ENCODE measurements at regions not wholly inside any gene's neighbourhood (a gene's known extent, or its start where the extent isn't known, plus 50 kb on each side); places are given as distances from the start of the nearest gene placed in this dataset.
"Not testable (repeated sequence)": the region's sequence is repeated elsewhere in the genome, so short reads cannot be mapped to it uniquely, and the experiment has no call there.

DNA sequence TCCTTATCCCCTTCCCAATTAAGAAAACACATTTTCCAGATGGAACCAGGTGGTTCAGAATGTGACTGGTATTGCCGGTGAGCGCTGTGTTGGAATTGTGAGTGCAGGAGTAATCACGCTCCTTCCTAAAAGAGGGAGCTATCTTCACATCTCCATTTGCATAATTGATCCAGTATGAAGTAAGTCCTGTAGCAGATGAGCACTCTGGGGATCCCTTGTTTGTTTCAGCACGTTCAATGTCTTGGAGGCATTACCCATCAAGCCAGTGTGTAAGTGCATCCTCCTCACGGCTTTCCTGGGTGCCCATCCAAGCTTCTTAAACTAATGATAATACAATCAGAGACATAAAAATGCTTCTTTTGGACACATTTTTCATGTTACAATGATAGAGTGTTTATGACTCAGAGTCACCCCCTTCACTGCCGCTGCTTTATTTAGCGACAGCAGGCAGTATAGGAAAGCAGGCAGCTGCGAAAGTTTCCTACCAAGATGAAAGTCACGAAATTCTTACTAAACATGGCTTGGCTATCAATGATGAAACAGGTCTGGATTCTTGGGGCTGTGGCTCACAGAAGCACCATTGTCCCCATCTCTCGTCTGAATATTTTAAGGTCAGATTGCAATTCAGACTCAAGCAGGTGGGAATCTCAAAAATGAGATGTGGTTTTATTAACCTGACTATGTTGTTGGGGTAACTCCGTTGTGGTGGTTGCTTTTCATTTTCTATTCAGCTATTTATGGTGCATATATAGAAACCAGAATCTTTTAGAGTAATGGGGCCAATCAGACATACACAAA lies 346.3 kb upstream of the MDFIC2 start:
- no peak for ATAC-seq
- DNase-seq (ENCODE audit: low spot score) = no peak

DNA sequence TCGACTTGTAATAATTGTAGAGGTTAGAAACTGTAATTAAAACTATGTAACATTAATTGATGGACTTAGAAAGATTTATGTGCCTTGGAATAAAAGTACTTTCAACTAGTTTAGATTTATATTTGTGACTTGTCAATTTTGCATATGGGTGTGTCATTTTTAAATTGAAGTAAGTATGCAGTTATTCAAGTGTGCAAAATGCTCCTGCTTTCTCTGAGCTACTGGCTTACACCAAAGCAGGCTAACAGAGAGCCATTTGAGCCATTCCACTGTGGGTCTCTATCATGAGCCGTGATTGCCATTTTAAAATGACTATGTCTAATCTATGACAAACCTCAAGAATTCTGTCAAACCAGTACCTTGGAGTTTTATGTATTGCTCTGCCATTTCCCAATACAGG lies 345.0 kb upstream of the MDFIC2 start:
- ATAC-seq = no peak

DNA sequence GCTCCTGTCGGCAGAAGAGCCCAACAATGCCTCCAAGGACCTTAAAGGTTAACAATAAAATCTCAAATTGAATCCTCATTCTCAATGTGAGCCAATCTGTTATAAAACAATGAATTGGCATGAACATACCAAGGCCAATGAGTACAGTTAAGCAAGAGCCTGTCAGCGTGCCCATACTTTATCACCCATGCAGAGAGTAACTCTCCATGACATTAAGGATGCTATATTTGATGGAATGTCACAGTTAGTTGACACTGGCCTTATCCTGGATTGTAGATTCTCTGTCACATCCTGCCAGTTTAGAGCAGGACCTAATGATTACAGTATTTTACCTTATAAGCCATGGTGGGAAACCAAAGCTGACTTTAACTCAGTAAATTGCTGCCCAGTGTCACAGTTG lies 335.4 kb upstream of the MDFIC2 start:
- ATAC-seq = no peak
- no peak for DNase-seq (ENCODE audit: low spot score)

More for the DNA sequence above, 345.0 kb upstream of the MDFIC2 start:
- no peak for DNase-seq (ENCODE audit: low spot score)

DNA sequence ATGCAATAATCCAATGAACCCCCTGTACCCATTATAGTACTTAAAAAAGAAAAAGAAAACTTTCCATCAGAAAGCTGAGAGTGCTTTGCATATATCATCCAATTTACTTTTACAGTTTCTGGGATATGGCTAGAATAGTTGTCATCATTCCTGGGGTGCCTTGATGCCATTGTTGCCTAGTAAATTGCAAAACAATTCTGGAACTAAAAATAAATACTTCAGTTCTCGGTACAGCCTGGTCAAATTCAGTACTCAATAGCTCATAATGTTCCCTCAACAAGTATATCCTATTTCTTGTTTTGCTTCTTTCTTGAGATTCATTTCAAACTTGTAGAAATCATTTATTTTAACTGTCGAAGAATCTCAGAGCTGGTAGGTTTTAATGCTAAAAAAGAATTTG lies 334.7 kb upstream of the MDFIC2 start:
- no peak for ATAC-seq
- no peak for DNase-seq (ENCODE audit: low spot score)

DNA sequence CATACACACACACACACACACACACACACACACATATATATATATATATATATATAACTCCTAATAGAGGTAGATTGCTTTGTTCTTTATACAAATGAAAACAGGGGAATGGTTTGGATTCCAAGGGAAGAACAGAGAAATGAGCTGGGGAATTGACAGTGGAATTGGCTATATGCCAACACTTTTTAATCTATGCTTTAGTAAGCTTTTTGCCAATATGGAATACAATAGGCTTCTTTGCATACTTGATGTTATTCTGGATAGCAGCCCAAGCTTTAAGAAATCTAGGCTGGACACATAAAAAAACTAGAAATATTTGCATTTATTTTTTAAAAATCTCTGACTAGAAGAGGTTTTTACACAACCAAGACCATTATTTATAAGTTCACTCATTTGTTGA lies 334.2 kb upstream of the MDFIC2 start:
- DNase-seq (ENCODE audit: low spot score) = no peak
- ATAC-seq = no peak

DNA sequence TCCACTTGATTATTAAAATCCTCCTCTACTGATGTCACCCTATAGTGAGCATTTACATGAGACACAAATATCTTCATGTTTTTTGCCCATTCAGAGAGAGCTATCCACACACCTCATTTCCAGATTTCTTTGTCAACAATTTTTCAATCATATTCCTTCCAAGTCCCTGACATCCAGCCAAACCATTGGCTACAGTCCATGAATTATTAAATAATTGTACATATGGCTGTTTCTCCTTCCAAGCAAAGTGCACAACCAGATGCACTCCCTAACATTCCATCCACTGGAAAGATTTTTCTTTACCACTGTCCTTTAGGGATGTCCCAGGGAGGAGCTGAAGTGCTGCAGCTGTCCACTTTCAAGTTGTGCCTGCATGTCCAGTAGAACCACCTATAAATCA lies 328.0 kb upstream of the MDFIC2 start:
- DNase-seq (ENCODE audit: low spot score) (no peak), ATAC-seq (no peak)

DNA sequence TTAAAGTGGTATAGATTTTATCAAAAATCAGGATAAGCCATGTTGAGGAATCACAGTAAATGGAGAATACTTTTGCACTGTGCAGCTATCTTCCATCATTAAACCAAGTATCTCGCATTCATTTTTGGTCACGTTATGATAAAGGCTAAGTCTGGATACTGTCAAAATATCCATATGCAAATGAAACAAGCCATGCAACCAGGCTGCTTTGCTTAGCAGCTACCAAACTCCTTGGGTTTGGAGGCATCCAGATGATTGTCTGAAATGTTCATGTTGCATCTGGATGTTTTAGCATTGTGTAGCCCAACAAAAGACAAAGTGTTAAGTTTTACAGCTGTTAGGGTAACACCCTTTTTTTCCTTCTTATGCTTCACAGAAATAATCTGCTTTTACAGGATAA lies 322.9 kb upstream of the MDFIC2 start:
- no peak for ATAC-seq
- no peak for DNase-seq (ENCODE audit: low spot score)

DNA sequence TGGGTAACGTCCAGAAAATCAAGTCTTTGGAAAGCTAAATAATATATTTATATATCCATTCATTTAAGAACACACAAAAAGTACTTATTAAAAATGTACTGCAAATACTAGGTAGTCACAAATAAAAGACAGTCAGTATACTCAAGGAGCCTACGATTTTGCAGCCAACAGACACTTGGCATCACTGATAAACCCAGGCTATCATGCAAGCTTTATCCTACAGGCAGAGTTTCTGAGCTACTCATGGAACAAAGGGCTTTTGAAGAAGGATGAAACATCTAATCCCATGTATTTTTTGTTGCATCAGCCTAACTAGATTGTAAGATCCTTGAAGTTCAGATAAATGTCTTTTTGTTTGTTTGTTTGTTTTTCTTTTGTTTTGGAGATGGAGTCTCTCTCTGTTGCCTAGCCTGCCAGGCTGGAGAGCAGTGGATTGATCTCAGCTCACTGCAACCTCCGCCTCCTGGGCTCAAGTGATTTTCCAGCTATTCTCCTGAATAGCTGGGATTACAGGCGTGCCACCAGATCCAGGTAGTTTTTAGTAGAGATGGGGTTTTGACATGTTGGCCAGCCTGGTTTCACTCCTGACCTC lies 319.4 kb upstream of the MDFIC2 start:
- DNase-seq (ENCODE audit: low spot score) (no peak), ATAC-seq (no peak)

DNA sequence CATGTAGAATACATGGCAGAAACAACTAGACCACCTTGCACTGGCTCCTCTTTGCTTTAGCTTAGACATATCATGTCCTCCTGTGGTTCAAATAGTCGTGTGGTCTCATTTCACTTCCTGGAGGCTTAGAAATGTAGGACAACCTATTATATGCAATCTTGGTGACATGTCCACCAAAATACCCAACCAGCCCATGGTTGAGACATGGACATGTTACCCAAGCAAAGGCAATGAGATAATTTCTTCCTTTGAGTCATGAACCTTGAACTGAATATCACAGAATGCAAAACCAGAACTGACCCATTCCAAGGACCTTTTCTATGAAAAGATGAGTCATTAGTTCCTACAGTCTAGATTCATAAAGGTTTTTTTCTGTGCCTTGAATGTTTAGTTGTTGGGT lies 309.0 kb upstream of the MDFIC2 start:
- DNase-seq (ENCODE audit: low spot score) (no peak), ATAC-seq (no peak)

DNA sequence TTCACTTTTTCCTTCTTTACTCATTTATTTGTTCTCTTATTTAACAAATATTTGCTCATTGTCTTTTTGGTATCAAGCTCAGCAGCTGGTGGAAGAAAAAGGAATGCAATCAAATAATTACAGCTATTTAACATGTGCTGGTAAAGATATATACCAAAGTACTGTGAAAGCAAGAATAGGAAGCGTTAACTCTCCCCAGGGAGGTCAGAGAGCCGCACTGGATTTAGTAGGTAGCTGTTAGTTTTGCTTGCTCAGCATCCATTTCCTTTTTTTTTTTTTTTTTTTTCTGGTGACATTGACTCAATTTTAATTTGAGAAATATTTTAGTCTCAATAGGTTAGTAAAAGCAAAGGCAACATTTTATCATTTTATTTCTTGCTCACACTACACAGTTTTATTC lies 308.5 kb upstream of the MDFIC2 start:
- DNase-seq (ENCODE audit: low spot score) (no peak), ATAC-seq (no peak)

DNA sequence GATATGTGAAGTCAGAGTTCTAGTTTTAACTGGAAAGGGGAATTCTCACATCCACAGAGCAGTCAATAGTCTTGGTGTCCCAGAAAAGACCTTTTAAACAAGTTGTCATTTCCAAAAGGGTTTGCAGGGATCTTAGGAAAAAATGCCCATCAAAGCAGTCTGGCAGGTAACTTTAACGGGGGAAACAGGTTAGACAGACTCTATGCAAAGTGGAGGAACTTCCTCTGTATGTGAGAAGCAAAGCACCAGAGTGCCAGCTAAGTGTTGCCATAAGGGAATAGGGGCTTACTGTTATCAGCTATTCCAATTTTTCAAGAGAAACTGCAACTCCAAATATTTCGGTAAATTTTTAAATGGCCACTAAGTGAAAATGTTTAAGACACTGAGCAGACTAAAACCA lies 307.9 kb upstream of the MDFIC2 start:
- no peak for ATAC-seq
- DNase-seq (ENCODE audit: low spot score) = no peak

DNA sequence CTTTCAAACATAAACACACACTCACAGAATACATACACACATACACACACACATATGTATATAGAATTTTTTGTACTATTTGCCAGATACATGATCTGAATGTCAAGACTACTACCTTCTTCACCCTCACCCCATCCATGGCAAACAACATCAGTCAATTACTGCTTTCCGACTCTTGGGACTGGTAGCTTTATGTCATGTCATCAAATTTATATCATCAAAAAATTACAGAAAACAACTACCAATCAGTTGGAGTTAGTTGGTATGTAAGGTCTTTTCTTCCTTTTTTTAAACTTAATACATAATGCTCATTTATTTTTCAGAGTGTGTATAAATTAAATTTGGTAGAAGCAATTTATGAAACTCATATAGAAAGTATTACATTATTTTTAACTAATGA lies 305.7 kb upstream of the MDFIC2 start:
- ATAC-seq = no peak
- DNase-seq (ENCODE audit: low spot score) = no peak

DNA sequence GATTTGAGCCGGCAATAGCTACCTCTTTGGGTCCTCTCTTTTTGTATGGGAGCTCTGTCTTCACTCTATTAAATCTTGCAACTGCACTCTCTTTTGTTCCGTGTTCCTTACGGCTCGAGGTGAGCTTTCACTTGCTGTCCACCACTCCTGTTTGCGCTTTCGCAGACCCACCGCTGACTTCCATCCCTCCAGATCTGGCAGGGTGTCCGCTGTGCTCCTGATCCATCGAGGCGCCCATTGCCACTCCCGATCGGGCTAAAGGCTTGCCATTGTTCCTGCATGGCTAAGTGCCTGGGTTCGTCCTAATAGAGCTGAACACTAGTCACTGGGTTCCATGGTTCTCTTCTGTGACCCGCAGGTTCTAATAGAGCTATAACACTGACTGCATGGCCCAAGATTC lies 304.9 kb upstream of the MDFIC2 start:
- not testable (repeated sequence) for ATAC-seq; DNase-seq (ENCODE audit: low spot score)

DNA sequence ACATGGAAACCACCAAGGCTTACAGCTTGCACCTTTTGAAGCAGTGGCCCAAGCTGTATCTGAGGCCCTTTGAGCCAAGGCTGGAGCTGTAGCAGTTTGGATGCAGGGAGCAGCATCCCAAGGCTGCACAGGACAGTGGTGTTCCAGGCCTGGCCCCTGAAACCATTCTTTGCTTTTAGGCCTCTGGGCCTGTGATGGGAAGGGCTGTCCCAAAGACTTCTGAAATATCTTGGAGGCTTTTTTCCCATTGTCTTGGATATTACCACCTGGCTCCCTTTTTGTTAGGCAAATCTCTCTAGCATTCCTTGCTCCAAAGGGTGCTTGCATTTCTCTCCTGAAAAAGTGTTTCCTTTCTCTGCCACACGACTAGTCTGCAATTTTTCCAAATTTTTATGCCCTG lies 302.8 kb upstream of the MDFIC2 start:
- DNase-seq (ENCODE audit: low spot score) (no peak), ATAC-seq (no peak)

DNA sequence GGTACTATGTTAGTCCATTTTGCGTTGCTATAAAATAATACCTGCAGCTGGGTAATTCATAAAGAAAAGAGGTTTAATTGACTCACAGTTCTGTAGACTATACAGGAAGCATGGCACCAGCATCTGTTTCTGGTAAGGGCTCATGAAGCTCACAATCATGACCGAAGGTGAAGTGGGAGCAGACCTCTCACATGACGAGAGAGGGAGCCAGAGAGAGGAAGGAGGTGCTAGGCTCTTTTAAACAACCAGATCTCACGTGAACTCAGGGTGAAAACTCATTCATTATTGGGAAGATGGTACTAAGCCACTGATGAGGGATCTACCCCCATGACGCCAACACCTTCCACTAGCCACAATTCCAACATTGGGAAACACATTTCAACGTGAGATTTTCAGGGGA lies 301.7 kb upstream of the MDFIC2 start:
- DNase-seq (ENCODE audit: low spot score) (no peak), ATAC-seq (no peak)

DNA sequence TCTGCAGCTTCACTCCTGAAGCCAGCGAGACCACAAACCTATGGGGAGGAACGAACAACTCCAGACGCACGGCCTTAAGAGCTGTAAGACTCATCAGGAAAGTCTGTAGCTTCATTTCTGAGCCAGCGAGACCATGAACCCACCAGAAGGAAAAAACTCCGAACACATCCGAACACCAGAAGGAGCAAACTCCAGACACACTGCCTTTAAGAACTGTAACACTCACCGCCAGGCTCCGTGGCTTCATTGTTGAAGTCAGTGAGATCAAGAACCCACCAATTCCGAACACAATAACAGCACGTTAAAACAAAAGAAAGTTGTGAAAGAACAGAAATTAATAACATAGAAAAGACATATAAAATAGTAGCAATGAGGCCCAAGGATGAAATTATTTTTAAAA lies 300.5 kb upstream of the MDFIC2 start:
- DNase-seq (ENCODE audit: low spot score) (no peak), ATAC-seq (no peak)

DNA sequence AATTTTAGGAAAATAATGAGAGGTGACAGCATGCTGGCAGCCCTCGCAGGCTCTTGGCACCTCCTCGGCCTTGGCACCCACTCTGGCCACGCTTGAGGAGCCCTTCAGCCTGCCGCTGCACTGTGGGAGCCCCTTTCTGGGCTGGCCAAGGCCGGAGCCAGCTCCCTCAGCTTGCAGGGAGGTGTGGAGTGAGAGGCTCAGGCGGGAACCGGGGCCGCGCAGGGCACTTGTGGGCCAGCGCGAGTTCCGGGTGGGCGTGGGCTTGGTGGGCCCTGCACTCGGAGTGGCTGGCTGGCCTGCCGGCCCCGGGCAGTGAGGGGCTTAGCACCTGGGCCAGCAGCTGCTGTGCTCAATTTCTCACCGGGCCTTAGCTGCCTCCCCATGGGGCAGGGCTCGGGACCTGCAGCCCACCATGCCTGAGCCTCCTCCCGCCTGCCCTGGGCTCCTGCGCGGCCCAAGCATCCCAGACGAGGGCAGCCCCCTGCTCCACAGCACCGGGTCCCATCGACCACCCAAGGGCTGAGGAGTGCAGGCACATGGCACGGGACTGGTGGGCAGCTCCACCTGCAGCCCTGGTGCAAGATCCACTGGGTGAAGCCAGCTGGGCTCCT lies 299.3 kb upstream of the MDFIC2 start:
- DNase-seq (ENCODE audit: low spot score); ATAC-seq: not testable (repeated sequence)

DNA sequence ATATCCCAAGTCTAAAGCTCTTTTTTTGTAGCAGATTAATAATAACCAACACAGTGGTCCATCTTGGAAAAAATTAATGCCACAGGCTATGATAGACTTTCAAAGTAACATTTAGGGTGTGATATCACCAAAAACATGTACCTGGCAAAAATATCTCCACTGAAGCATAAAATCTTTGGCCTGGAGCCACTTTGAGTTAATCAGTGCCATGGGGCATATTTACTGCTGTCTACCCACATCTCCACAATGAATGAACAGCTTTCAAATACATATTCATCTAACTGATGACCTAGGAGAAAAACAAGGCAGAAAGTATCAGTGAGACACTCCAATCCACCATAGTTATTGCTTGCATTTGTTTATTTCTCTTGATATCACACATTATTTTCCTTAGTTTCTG lies 296.0 kb upstream of the MDFIC2 start:
- DNase-seq (ENCODE audit: low spot score) (no peak), ATAC-seq (no peak)

DNA sequence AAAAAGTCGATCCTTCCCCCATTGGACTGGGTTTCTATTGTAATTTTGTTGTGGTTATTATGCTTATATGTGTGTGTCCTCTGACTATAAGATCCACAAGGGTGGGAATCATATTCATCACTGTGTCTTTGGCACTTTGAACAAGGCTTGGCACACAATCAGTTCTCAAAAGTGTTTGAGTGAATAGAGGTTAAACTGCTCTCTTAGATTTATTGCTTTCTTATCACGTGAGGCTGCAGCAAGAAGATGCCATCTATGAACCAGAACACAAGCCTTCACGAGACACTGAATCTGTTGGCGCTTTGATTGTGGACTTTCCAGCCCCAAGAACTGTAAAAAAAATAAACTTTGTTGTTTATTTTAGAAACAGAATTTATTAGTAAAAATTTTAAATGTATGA lies 295.0 kb upstream of the MDFIC2 start:
- no peak for ATAC-seq
- DNase-seq (ENCODE audit: low spot score) = no peak

DNA sequence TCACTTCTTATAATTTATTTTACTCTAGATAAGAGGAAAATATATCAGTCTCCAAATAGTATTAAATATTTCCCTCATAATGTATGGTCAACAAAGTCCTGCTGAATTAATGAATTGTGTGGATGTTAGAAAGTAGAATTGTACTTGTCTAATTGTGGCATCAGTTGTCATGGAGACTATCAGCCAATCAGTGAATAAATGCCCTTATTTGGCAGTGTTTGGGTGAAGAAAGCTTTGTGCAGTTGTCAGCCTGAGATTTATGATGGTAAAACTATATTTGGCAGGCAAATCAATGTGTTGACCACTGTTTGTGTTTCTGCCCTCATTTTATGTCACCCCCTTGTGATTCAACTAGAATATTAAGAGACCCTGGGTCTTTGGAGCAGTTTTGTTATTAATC lies 293.6 kb upstream of the MDFIC2 start:
- DNase-seq (ENCODE audit: low spot score) = no peak
- ATAC-seq = no peak

DNA sequence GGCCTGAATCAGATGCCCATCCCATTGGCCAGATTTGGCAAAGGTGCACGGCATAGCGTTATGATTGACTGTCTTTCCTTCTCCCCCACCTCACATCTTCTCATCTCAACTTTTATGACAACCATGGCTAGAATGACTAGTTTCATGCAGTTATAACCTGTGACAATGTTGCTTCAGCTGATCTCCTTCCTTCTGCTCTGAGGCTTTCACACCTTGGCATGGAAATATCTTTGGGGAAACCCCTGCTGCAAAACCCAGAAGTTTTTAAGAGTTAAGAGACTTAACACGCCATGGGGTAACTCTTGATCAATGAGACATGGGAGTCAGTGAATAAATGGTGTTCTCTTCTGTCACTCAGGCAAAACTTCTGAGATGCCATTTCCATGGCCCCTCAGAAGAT lies 290.7 kb upstream of the MDFIC2 start:
- DNase-seq (ENCODE audit: low spot score) = no peak
- ATAC-seq = no peak

DNA sequence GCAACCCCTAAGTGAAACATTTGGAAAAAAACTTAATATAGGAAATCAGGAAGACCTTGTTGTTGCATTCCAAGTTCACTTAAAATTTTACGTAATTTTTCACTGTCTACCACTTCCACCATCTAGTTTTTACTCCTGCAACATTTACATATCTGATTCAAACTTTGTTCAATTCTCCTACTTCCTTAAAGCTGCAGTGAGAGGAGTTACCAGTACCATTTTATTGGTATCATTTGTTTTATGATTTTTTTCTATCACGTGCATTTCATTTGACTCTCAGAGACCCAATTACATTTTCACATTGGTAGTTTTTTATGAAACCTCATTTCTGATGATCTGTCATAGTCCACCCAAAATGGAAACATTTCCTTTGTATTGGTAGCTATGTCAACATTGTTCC lies 284.9 kb upstream of the MDFIC2 start:
- ATAC-seq = no peak

DNA sequence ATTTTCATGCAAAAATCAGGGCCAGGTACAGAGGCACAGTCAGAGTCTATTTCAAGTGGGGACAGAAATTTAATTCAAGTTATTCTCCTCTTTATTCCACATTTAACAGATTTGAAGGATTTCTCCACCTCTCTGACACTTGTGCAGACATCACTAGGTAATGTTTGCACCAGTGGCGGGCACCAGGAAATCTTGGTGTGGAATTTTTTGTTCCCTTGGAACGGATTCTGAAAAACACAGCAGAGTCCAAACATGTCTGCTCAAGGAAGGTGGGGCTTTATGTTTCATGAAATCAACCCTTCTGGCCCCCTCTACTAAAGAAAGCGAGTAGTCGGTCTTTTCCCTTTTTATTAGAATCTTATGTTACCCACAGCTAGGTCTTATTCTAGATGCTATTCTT lies 271.2 kb upstream of the MDFIC2 start:
- no peak for DNase-seq (ENCODE audit: low spot score)
- no peak for ATAC-seq

More for the DNA sequence above, 284.9 kb upstream of the MDFIC2 start:
- no peak for DNase-seq (ENCODE audit: low spot score)

Measured in left lobe of liver (tissue), 2 donors.